ENCODE measurements at regions not wholly inside any gene's neighbourhood (a gene's known extent, or its start where the extent isn't known, plus 50 kb on each side); places are given as distances from the start of the nearest gene placed in this dataset.

DNA sequence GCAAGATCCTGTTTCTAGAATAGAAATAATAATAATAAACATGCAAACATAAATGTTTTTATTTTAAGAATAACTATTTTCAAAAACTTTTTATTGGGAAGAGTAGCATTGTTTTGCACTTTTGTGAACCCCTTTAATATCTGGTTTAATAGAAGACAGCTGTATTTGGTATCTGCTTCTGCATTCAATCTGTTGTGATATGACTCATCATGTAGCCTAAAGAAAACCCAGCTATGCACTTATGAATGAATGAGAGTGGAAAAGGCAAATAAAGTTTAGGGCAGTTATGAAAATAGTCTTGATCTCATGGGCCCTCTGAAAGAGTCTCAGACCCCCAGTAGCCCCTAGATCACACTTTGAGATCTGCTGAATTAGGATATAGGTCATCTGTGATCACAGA is 100.4 kb upstream of the PPP2R3A start:
- no peak for DNase-seq (ENCODE audit: low spot score)

DNA sequence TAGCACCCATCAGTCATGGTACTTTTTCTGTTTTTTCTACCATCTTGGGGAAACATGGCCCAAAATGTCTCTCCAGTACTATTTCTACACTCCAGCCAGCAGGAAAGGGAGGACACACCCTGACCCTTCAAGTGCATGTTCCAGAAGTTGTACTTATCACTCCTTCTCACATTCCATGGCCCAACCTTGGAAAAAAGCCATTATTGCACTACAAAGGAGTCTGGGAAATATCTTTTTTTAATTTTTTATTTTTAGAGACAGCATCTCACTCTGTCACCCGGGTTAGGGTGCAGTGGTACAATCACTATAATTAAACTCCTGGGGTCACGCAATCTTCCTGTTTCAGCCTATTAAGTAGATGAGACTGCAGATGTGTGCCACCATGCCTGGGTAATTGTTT is 100.0 kb upstream of the PPP2R3A start:
- no peak for DNase-seq (ENCODE audit: low spot score)

DNA sequence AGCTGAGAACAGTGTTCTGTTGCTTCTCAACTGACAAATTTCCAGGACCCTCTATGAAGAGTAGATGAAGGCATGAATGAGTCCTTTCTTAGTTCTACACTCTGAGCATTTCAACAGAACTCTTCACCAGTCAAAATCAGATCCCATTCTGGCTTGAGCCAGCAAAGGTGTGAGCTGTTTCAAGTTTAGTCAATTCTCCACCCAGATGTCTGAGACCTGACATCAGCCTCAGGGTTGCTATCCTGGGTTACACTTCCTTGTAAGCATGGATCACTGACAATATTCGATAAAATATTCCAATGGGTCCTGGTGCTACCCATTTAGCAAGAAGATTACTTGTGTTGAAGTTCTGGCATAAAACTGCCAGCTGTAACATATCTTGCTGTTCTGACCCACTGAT is 97.6 kb upstream of the PPP2R3A start:
- no peak for DNase-seq (ENCODE audit: low spot score)

DNA sequence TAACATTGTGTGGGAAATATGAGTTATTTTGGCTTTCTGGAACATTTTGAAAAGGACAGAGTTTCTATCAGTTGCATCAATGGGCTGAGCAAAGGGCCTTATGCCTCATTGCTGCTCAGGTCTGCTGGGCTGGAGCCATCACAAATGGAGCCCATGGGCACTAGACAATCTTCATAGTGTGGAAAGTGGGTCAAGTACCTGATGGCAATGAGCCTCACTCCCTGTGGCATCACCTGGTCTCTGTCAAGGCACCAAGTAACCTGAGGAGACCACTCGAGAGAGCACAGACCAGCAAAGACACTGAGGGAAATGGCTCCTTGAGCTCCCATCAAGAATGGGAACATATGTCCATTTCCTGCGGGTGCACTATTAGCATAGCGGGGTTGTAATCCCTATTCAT is 96.7 kb upstream of the PPP2R3A start:
- no peak for DNase-seq (ENCODE audit: low spot score)

DNA sequence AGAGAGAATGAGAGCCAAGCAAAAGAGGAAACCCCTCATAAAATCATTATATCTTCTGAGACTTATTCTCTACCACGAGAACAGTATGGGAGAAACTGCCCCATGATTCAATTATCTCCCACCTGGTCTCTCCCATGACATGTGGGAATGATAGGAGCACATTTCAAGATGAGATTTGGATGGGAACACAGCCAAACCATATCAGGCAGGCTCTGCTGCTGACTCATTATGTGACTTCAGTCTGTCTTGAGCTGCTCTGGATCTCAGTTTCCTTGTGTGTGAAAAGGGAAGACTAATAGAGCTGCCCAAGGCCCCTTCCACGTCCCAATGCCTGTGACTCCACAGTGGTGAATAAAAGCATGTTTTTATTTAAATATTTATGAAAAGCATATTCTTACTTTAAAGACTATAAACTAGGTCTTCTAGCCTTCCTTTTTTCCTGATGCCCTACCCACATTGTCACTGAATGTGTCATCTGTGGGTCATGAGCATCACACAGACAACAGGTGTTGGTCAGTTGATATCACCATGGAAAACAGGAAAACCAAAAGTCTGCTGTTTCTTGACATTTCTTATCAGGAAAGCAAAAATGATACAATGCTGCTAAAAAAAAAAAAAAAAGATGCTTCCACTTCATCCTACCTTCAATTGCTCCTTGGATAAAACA is 96.0 kb upstream of the PPP2R3A start:
- no peak for DNase-seq (ENCODE audit: low spot score)

DNA sequence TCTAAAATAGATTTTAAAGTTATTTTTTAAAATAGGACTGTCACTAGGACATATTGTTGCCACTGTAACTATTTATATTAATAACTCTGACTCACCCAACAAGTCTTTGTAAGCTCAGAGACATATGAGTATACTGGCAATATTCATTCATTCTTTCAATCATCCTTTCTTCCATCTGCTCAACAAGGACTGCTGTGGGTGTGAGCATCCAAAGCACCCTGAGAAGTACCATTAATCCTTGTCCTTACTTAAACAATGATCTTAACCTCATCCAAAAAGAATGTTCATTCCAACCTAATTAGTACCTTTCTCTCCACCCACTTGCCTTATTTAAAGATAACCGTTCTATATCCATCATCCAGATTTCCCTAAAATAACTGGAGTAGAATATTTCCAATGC is 94.2 kb upstream of the PPP2R3A start:
- DNase-seq (ENCODE audit: low spot score), result no peak

DNA sequence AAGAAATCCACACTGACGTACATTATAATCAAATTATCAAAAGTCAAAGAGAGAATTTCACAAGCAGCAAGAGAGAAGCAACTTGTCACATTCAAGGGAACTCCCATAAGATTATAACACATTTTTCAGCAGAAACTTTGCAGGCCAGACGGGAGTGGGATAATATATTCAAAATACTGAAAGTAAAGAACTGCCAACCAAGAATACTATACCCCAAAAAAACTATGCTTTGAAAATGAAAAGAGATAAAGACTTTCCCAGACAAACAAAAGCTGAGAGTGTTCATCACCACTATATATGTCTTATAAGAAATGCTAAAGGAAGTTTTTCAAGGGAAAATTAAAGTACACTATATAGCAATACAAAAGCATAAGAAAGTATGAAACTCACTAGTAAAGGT is 91.5 kb upstream of the PPP2R3A start:
- no peak for DNase-seq (ENCODE audit: low spot score)

DNA sequence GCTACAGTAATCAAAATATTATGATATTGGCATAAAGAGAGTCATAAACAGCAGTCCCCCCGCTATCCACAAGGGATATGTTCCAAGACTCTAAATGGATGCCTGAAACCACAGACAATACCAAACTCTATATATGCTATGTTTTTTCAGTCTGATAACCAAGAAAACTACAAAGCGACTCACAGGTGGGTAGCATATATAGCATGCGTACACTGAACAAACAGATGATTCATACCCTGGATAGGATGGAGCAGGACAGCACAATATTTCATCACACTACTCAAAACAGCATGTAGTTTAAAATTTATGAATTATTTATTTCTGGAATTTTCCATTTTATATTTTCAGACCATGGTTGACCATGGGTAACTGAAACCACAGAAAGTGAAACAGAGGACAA is 87.0 kb upstream of the PPP2R3A start:
- DNase-seq (ENCODE audit: low spot score), result no peak

GRCh38 chr3:135885885-135886284 is 79.6 kb upstream of the PPP2R3A start:
- DNase-seq (ENCODE audit: low spot score), result no peak

- no peak for DNase-seq (ENCODE audit: low spot score)
Measured at GRCh38 chr3:135887220-135887619, 78.3 kb upstream of the PPP2R3A start.

GRCh38 chr3:135889443-135889842 is 76.1 kb upstream of the PPP2R3A start:
- DNase-seq (ENCODE audit: low spot score), result no peak

GRCh38 chr3:135891121-135891520 is 74.4 kb upstream of the PPP2R3A start:
- DNase-seq (ENCODE audit: low spot score), result no peak

DNA sequence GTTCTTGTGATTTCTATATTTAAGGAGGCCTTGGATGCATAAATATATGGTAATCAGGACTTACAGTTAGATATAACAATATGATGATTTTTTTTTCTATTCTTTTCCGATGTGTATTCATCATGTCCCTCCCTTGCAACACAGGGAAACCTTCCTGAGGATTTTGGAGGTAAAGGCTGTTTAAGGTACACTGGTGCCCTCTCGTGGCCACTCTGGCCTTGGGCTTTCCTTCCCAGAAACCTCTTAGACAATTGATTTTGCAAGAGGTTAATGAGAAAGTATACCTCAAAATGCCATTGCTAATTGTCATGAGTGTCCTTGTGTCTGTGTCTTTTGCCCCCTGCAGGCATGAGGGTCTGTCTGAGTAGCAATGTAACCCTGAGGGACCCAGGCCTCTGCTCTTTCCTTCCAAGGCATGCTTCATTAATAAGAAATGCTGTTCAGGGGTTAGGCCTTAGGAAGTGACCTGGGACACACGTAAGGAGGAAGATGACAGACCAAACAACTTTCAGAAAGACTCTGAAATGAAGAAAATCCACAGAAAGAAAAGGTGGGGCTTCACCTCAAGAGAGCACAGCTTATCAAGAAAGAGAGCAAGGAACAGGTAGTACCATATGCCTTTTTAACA is 70.3 kb upstream of the PPP2R3A start:
- peak; percentile 81 for DNase-seq (ENCODE audit: low spot score)

- no peak for DNase-seq (ENCODE audit: low spot score)
Measured at GRCh38 chr3:135895734-135896121, 69.8 kb upstream of the PPP2R3A start.

GRCh38 chr3:135896613-135897012 is 68.9 kb upstream of the PPP2R3A start:
- DNase-seq (ENCODE audit: low spot score), result no peak

GRCh38 chr3:135897715-135898114 is 67.8 kb upstream of the PPP2R3A start:
- DNase-seq (ENCODE audit: low spot score), result no peak

DNA sequence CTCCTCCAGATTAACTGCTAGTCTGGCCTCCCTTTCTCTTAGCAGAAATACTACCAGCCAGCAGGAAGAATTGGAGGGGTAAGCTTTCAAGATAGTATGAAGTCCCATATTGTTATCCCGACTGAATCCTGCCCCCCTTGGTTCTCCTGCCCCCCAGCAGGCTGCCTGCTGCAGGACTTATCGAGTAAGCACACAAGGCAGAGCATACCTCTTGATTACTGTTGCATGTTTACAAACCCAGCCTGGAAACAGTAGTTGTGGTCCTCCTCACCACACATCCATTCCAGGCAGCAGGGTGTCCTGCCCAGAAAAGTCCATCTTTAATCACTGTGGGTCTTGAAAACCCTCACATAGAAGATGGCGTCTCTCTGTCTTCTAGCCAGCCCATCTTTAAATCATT is 66.8 kb upstream of the PPP2R3A start:
- no peak for DNase-seq (ENCODE audit: low spot score)

DNA sequence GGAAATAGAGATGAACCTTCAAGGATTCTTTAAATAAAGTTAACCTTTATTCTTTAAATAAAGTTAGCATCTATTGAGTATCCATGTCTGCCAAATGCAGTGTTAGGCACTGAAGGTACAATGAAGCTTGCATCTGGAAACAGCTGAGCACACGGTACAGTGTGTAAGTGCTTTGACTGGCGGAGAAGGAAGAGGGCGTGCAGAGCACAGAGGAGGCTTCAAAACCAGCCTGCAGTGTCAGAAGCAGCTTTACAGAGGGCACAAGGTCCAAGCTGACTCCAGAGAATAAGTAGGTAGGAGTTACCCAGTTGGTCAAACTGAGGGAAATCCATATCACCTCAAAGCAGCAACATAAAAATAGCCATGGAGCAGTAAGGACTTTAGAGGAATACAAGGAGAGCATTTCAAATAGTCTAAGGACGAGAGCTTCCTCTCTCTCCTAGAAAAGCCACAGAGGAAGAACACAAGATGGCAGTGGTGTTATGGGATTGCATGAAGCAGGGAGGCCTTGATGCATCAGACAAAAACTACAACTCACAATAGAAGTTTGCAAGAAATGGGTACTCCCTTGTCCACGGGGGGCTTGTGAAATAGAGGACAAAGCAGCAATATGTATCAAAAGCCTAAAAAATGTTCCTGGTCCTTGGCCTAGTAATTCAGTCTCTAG is 60.3 kb upstream of the PPP2R3A start:
- no peak for DNase-seq (ENCODE audit: low spot score)

DNA sequence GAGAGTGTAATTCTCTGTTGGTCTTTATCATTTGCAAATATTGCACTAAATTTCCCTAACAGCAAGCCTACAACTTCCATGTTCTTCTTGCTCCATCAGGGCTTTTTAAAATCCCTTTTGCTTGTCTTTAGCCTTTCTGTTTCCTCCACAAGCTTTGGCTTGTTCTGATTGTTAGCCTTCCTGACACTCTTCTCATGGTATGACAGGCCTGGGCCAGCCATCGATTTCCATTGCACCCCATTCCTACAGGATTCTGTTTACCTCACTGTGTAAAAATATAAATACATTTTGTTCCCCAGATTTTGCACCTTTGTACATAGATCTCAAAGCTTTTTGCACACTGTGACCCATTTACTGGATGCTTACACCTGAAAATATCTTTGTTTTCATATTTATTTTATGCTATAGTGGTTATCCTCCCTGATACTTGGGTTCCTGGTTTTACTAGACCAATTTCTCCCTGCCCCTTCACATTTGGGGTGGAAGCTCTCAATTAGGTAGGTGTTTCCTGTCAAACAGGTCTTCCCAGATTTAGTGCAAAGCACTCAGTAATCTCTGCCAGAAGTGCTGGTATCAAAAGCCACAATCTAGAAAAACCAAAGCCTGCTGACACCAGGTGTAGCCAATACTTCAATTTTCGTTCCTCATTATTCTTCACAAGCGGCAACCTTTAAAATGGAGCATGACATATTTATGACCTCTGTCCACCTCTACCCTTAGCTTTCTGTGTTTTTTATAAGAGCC is 57.9 kb upstream of the PPP2R3A start:
- DNase-seq (ENCODE audit: low spot score), result no peak

GRCh38 chr3:135908225-135908624 is 57.3 kb upstream of the PPP2R3A start:
- no peak for DNase-seq (ENCODE audit: low spot score)

DNA sequence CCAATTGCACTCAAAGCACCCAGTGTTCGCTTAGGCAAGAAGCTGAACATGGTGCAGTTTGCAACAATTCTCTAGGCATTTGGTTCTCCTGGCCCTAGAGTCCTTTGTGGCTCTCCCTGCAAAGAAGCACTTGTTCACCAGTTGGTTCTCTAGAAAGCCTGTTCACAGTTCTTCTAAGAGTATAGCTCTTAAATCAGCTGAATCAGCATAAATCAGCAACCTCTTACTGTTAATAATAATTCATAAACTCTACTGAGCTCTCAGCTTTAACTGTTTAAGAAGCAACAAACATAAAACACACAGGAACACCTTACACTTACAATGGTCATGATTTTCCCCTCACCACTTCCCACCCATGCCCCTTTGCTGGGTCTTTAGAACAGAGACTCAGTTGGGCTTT is 56.8 kb upstream of the PPP2R3A start:
- no peak for DNase-seq (ENCODE audit: low spot score)

DNA sequence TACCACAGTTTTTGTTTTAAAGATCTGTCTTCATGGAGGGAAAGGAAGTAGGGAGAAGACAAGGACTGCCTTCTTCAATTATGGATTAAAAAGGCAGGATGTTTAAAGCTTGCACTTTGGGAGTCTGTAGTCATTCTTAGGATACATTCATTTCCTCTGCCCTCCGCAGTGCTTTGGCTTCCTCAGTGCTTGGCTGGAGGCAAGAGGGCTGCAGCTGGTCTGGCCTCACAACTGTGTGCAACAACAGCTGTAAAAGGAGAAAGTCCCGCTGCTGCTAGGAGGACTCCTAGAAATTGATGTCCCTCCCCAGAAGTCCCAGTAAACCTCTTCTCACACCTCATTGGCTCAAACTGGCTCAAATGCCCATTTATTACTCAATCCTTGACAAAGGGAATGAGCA is 54.4 kb upstream of the PPP2R3A start:
- DNase-seq (ENCODE audit: low spot score), result no peak

DNA sequence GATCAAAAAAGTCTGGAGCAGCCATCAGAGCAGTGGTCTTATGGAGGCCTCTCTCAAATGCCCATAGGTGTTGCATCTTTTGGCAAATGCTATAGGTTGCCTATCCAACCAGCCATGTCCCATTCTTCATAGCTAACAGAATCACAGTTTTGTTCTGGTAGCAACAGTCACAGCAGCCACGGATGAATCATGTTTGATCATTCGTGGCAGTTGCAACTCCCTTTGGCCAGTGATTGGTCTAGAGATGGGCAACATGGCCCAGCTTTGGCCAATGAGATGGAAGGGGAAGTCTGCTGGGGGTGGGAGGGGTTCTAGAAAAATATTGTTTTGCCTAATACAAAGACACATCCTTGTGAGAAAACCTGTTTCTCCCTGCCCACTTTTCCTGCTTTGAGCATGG is 50.3 kb upstream of the PPP2R3A start:
- no peak for DNase-seq (ENCODE audit: low spot score)

Measured in ecto neural progenitor cell (in vitro differentiated cells).